B cell (primary cell): ENCODE measurements at regions not wholly inside any gene's neighbourhood (a gene's known extent, or its start where the extent isn't known, plus 50 kb on each side); places are given as distances from the start of the nearest gene placed in this dataset.

Experiments used
- ATAC-seq: fragments of 200-7000 bp; cut with Tn5 transposase; one replicate; pipeline ENCODE4 v1.10.0; 2021; ENCODE audit warnings: low read depth, mild to moderate bottlenecking, moderate number of reproducible peaks, moderate library complexity
- CTCF ChIA-PET: fragments of 350-600 bp; sonication (Branson Sonifier 250); formaldehyde crosslinking; loops from one replicate; lab custom pipeline; 2021; ENCODE audit warnings: antibody characterized with exemption, inconsistent platforms; lab: Charles Lee
- POLR2A ChIA-PET: fragments of 350-600 bp; sonication (Branson Sonifier 250); formaldehyde crosslinking; loops from one replicate; lab custom pipeline; 2021; ENCODE audit warnings: antibody characterized with exemption; lab: Charles Lee
- DNase-seq: peaks from one replicate; pipeline ENCODE4 v3.0.0; 2013
- H2AFZ ChIP-seq: 2 replicates; pipeline ENCODE4 v1.6.1; 2012; ENCODE audit warnings: mild to moderate bottlenecking, low read depth, low read length; ENCODE audit not compliant: insufficient read depth, poor library complexity, severe bottlenecking
- H3K27ac ChIP-seq, 2 donors: 1 replicate in 1 of 2; 2 replicates in 1 of 2; pipeline ENCODE4 v1.5.1; 2012 to 2013; ENCODE audit warnings: low read length in 2 of 2, mild to moderate bottlenecking in 2 of 2, moderate library complexity in 1 of 2
- H3K27me3 ChIP-seq, 4 experiments: fragments of 200-600 bp in 1 of 4; sonication (generic) in 1 of 4; replicated peaks in 1 of 4; 1 replicate in 2 of 4; 2 replicates in 2 of 4; pipeline versions ENCODE4 v1.6.1 to v1.7.0; 2013 to 2016; ENCODE audit warnings: low read length in 3 of 4, mild to moderate bottlenecking in 2 of 4, mixed read lengths in 1 of 4, moderate library complexity in 1 of 4; ENCODE audit not compliant: insufficient read depth in 4 of 4, control insufficient read depth in 3 of 4; ENCODE audit errors: control extremely low read depth in 1 of 4
- H3K36me3 ChIP-seq, 2 experiments: replicated peaks in 1 of 2; 1 replicate in 1 of 2; 2 replicates in 1 of 2; pipeline versions ENCODE4 v1.6.1 to v1.7.1; 2013; ENCODE audit warnings: low read length in 1 of 2; ENCODE audit not compliant: insufficient read depth in 2 of 2, control insufficient read depth in 1 of 2; ENCODE audit errors: control extremely low read depth in 1 of 2, extremely low read depth in 1 of 2
- H3K4me1 ChIP-seq, 2 donors: fragments of 200-600 bp in 1 of 2; sonication (generic) in 1 of 2; 1 replicate in 1 of 2; 2 replicates in 1 of 2; pipeline versions ENCODE4 v1.5.1 to v1.6.1; 2013 to 2017; ENCODE audit warnings: low read length in 2 of 2; ENCODE audit not compliant: control insufficient read depth in 2 of 2, insufficient read depth in 2 of 2
- H3K4me2 ChIP-seq: replicated peaks from 2 replicates; pipeline ENCODE3; 2012; ENCODE audit warnings: mild to moderate bottlenecking, low read depth, low read length; ENCODE audit not compliant: poor library complexity, severe bottlenecking
- H3K4me3 ChIP-seq, 5 experiments: fragments of 200-600 bp in 1 of 5; sonication (generic) in 1 of 5; 1 replicate in 3 of 5; 2 replicates in 2 of 5; pipeline versions ENCODE4 v1.5.1 to v1.7.0; 2011 to 2016; ENCODE audit warnings: low read length in 4 of 5, mild to moderate bottlenecking in 4 of 5, low read depth in 2 of 5, control low read depth in 1 of 5, moderate library complexity in 1 of 5; ENCODE audit not compliant: insufficient read depth in 1 of 5; ENCODE audit errors: control extremely low read depth in 1 of 5, extremely low read depth in 1 of 5
- H3K79me2 ChIP-seq: fragments of 200-600 bp; sonication (generic); one replicate; pipeline ENCODE4 v1.6.0; 2016; ENCODE audit warnings: low read length; ENCODE audit not compliant: control insufficient read depth, insufficient read depth
- H3K9ac ChIP-seq: fragments of 200-600 bp; sonication (generic); 2 replicates; pipeline ENCODE4 v1.6.1; 2017; ENCODE audit warnings: mild to moderate bottlenecking, low read length, moderate library complexity
- H3K9me3 ChIP-seq, 3 donors: one replicate each; pipeline versions ENCODE4 v1.6.1 to v1.7.1; 2013; ENCODE audit warnings: low read length in 2 of 3; ENCODE audit not compliant: control insufficient read depth in 2 of 3, insufficient read depth in 1 of 3; ENCODE audit errors: control extremely low read depth in 1 of 3
- H4K20me1 ChIP-seq: 2 replicates; pipeline ENCODE4 v1.6.0; 2012; ENCODE audit warnings: mild to moderate bottlenecking, low read length; ENCODE audit not compliant: insufficient read depth, control insufficient read depth, poor library complexity, severe bottlenecking
- H3K27ac Mint-ChIP-seq: one replicate; pipeline ENCODE4 v1.8.0; 2021; ENCODE audit warnings: mixed read lengths
- H3K27me3 Mint-ChIP-seq: one replicate; pipeline ENCODE4 v1.8.0; 2021; ENCODE audit warnings: mixed read lengths
- H3K4me1 Mint-ChIP-seq: one replicate; pipeline ENCODE4 v1.8.0; 2021; ENCODE audit warnings: mixed read lengths
- H3K4me3 Mint-ChIP-seq: one replicate; pipeline ENCODE4 v1.8.0; 2021; ENCODE audit warnings: mixed read lengths
- H3K9me3 Mint-ChIP-seq: one replicate; pipeline ENCODE4 v1.8.0; 2022; ENCODE audit warnings: mixed read lengths; ENCODE audit not compliant: insufficient read depth
- CTCF ChIP-seq: fragments of 200-600 bp; IDR thresholded peaks from one replicate; pipeline ENCODE4 v1.8.0; 2022; ENCODE audit warnings: antibody characterized with exemption, mild to moderate bottlenecking
- EZH2 ChIP-seq: IDR thresholded peaks from 2 replicates; pipeline ENCODE4 v1.6.1; 2012; ENCODE audit warnings: borderline replicate concordance, low read depth, mild to moderate bottlenecking, moderate library complexity, low read length; ENCODE audit not compliant: insufficient read depth, poor library complexity, severe bottlenecking
- WGBS: methylation state at CpG from one replicate; pipeline ENCODE4 v1.1.5; 2013; ENCODE audit warnings: missing lambda C conversion rate; ENCODE audit not compliant: insufficient coverage; 5-methylcytosine and 5-hydroxymethylcytosine counted together
- intact Hi-C: fragments of 100-400 bp; cut with micrococcal nuclease; formaldehyde crosslinking; loops from one replicate; pipeline ENCODE4 v1.10.0; 2022

- Mint-ChIP-seq H3K9me3 (no peaks in the 10 kb centered on the region), H3K4me3 (no peak overlapping the region), H3K27ac (no peak overlapping the region), H3K4me1 (no peaks in the 10 kb centered on the region), H3K27me3 (no peaks in the 10 kb centered on the region)
- CTCF ChIA-PET: no interaction called here
- Histone ChIP-seq H3K36me3 (no peaks in the 10 kb centered on the region), H3K9me3 (peaks cover 0 to 7% (median 0%) of the 10 kb centered on the region in 3 donors), H3K4me1 (no peaks in the 10 kb centered on the region), H3K9ac (no peak overlapping the region), H3K27ac (no peak overlapping the region), H2AFZ (no peak overlapping the region), H3K79me2 (no peaks in the 10 kb centered on the region), H3K27me3 (no peaks in the 10 kb centered on the region), H4K20me1 (no peaks in the 10 kb centered on the region), H3K4me3 (no peak overlapping the region), H3K4me2 (no peak overlapping the region)
- POLR2A ChIA-PET: no interaction called here
- TF ChIP-seq CTCF: no peak
- TF ChIP-seq EZH2: no peak
- intact Hi-C loops: no loop called here
- 71% methylated on average over 1 of the region's 1 CpG for WGBS
- DNase-seq (no peak), ATAC-seq (no peak)
Observed at GRCh38 chr4:24209906-24210305, 320.1 kb upstream of the PPARGC1A start.

- no peak for TF ChIP-seq CTCF
- no peak for TF ChIP-seq EZH2
- POLR2A ChIA-PET: no interaction called here
- no peak overlapping the region for H3K4me3 Mint-ChIP-seq
Observed at GRCh38 chr4:24209131-24209530, 319.3 kb upstream of the PPARGC1A start.

More at GRCh38 chr4:24209131-24209530, 319.3 kb upstream of the PPARGC1A start:
- Histone ChIP-seq H3K27me3 (no peaks in the 10 kb centered on the region), H2AFZ (no peak overlapping the region), H3K79me2 (no peaks in the 10 kb centered on the region), H3K9ac (no peak overlapping the region), H3K4me1 (no peaks in the 10 kb centered on the region), H3K27ac (no peak overlapping the region), H4K20me1 (no peaks in the 10 kb centered on the region), H3K36me3 (no peaks in the 10 kb centered on the region), H3K9me3 (peaks cover 0 to 7% (median 0%) of the 10 kb centered on the region in 3 donors), H3K4me3 (no peak overlapping the region), H3K4me2 (no peak overlapping the region)
- Mint-ChIP-seq H3K9me3 (no peaks in the 10 kb centered on the region), H3K27ac (no peak overlapping the region), H3K27me3 (no peaks in the 10 kb centered on the region), H3K4me1 (no peaks in the 10 kb centered on the region)
- CTCF ChIA-PET: no interaction called here
- intact Hi-C loops: no loop called here
- no peak for ATAC-seq
- no peak for DNase-seq
- WGBS: 96% methylated on average over 3 of the region's 3 CpGs
